ENCODE measurements at regions not wholly inside any gene's neighbourhood (a gene's known extent, or its start where the extent isn't known, plus 50 kb on each side); places are given as distances from the start of the nearest gene placed in this dataset.

GRCh38 chr13:91136806-91137205 is 210.7 kb upstream of the MIR17HG start:
- TF ChIP-seq CTCF (IDR thresholded peaks at IDR 0.05; ENCODE audit: low read depth, low read length), result no peak
- DNase-seq (ENCODE audit: extremely low read depth, low read depth), result no peak

GRCh38 chr13:91139232-91139631 is 208.3 kb upstream of the MIR17HG start:
- TF ChIP-seq CTCF (IDR thresholded peaks at IDR 0.05; ENCODE audit: low read depth, low read length), result no peak

GRCh38 chr13:91141543-91142061 is 205.9 kb upstream of the MIR17HG start:
- DNase-seq (ENCODE audit: extremely low read depth, low read depth), result no peak
- no peak for TF ChIP-seq CTCF (IDR thresholded peaks at IDR 0.05; ENCODE audit: low read depth, low read length)

More at GRCh38 chr13:91139232-91139631, 208.3 kb upstream of the MIR17HG start:
- DNase-seq (ENCODE audit: extremely low read depth, low read depth), result no peak

- TF ChIP-seq CTCF (IDR thresholded peaks at IDR 0.05; ENCODE audit: low read depth, low read length), result no peak
- no peak for DNase-seq (ENCODE audit: extremely low read depth, low read depth)
Observed at GRCh38 chr13:91142572-91142971, 204.9 kb upstream of the MIR17HG start.

GRCh38 chr13:91144054-91144453 is 203.4 kb upstream of the MIR17HG start:
- TF ChIP-seq CTCF (IDR thresholded peaks at IDR 0.05; ENCODE audit: low read depth, low read length), result no peak
- no peak for DNase-seq (ENCODE audit: extremely low read depth, low read depth)

GRCh38 chr13:91144486-91144885 is 203.0 kb upstream of the MIR17HG start:
- DNase-seq (ENCODE audit: extremely low read depth, low read depth), result no peak
- TF ChIP-seq CTCF (IDR thresholded peaks at IDR 0.05; ENCODE audit: low read depth, low read length), result no peak

- DNase-seq (ENCODE audit: extremely low read depth, low read depth), result no peak
- no peak for TF ChIP-seq CTCF (IDR thresholded peaks at IDR 0.05; ENCODE audit: low read depth, low read length)
Observed at GRCh38 chr13:91145571-91146205, 201.8 kb upstream of the MIR17HG start.

Measured in AG09319 (cell line).